Kidney glomerular epithelial cell (primary cell): ENCODE measurements at regions not wholly inside any gene's neighbourhood (a gene's known extent, or its start where the extent isn't known, plus 50 kb on each side); places are given as distances from the start of the nearest gene placed in this dataset.

Experiments used
- DNase-seq: peaks from one replicate; lab custom pipeline; 2025; lab: John Stamatoyannopoulos, UW

DNA sequence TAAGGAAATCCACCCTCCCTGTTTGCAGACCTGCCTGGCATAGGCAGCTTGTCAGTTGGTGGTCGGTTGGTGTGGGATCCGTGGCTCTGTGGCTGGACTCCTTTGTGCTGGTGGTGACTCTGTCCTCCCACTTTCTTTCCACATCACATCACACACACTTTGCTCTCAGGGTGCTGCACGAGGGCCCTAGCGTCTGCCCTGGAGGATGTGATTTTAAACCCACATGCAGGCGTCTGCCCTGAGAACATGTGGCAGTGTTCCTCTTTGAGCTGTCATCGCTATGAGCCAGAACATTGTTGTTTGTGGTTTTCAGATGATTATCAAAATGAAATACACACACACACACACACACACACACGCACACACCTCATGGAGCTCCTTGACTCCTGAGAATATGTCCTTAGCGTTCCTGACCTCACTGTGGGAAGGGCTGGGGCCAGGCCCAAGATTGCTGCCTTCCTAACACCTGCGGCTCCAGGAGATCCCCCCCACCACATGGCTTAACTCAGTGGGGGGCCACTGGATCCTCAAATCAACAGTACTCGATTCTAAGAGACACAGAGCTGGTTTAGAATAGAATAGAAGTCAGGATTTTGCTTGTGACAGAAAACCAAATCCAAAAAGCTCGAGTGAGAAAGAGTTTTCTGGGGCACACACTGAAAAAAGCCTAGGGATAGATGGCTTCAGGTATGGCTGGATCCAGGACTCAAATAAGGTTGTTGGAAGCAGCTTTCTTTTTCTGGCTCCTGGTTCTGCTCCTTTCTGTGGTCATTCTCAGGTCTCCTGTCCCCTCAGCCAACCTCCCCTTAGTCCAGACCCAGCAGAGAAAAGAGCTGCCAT lies 54.8 kb downstream of the RTP5 start:
- DNase-seq: no peak

DNA sequence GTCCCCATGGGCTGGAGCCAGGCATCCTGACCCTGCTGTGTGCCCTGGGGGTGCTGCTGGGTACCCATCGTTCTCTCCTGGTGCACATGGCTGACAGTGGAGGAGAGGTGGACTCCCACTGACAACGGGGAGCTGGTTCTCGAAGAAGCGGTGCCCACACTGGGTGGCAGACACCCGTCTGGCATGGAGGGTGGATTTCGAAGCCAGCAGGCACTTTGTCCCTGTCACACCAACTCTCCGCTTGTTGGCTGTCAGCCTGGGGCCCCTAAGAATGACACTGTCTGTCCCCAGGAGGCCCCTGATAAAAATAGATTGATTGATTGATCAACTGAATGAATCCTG lies 55.4 kb downstream of the RTP5 start:
- DNase-seq: no peak

- no peak for DNase-seq
These were observed 55.7 kb downstream of the RTP5 start for GRCh38 chr2:241925277-241925676.

GRCh38 chr2:241925821-241926441 lies 56.4 kb downstream of the RTP5 start:
- no peak for DNase-seq

- DNase-seq: peak; percentile 26
These were observed 57.2 kb downstream of the RTP5 start for GRCh38 chr2:241926541-241927311.

DNA sequence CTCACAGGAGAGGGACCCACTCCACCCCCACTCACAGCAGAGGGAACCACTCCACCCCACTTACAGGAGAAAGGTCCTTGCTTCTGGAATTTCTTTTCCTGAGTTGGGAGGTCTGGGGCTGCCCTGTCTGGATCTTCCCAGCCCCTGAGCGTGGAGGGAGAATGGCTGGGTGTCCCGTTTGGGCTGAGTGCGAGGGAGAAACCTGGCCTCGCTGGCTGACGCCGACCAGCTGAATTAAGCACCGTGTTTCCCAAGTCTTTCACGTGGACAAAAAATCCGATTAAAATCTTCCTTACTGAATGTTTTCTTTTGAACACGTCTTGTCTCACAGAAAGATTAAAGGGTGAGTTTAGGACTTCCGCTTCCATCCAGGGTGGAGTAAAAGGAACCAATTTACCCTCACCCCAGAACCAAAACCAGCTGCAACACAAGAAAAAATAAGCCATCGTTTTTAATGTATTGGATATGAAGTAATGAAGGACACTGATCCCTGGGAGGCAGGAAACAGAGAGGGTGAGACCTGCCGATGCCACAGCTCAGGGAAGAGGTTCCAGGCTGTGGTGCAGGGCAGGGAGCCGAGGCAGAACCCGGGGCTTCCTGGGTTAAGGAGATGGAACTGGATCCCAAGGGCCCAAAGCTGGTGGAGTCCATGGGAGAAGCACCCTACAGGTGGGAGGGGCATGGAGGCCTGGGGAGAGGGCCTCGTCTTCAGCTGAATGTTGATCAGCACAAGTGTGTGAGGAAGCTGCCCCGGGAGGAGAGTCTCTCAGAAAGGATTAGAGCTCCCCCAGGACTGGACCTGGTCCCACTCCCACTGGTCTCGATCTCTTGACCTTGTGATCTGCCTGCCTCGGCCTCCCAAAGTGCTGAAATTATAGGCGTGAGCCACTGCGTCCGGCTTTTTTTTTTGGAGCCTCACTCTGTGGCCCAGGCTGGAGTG lies 60.3 kb downstream of the RTP5 start:
- DNase-seq: no peak

GRCh38 chr2:241931084-241931975 lies 61.8 kb downstream of the RTP5 start:
- no peak for DNase-seq

DNA sequence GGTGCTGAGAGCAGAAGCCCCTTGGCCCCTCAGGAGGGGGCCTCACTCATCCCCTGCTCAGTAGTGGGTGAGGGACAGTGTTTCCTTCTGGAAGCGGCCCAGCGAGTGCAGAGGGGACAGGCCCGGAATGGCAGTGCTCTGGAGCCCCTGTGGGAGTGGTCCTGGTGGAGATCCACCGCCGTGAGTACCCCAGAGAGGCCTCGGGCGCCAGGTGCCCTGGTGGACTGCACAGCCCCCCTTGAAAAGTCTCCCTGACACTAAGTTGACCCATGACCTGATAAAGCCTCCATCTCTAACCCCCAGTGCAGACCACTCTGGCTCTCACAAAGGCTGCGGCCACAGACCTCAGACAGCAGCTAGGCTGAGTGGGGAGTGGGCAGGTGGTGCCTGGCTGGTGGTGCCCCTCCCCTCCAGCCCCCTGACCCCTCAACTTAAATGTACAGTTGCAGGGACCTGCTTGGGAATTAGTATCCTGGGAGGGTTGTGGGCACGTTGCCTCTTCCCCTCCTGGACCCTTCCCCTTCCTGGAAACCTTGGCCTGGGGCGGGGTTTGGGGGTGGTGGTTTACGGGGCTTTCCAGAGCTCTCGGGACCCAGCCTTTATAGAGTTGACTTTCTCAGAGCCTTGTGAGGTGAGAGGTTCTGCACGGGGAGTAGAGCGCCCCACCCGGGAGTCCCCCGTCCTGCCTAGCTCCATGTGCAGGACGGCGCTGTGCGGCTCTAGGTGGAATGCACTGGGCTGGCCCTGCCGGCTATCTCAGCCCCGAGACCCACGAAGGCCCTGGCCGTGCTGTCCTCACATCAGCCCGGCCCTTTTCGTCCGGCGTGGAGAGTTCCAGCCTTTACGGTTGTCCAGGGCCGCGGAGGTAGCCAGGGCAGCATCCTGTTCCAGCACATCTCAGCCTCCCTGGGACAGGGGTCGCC lies 62.7 kb downstream of the RTP5 start:
- no peak for DNase-seq

DNA sequence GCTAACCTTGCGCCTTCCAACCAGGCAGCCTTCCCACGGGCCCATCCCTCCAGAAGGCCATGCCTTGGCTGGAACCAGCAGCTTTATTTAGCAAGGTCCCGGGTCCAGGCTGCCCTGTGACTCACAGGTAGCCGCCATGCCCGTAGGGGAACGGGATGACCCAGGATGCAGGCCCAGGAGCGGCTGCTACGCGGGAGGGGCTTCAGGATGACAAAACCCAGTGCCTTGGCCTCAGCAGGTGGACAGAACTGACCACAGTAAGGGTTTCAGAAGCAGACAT lies 63.3 kb downstream of the RTP5 start:
- DNase-seq: no peak

DNA sequence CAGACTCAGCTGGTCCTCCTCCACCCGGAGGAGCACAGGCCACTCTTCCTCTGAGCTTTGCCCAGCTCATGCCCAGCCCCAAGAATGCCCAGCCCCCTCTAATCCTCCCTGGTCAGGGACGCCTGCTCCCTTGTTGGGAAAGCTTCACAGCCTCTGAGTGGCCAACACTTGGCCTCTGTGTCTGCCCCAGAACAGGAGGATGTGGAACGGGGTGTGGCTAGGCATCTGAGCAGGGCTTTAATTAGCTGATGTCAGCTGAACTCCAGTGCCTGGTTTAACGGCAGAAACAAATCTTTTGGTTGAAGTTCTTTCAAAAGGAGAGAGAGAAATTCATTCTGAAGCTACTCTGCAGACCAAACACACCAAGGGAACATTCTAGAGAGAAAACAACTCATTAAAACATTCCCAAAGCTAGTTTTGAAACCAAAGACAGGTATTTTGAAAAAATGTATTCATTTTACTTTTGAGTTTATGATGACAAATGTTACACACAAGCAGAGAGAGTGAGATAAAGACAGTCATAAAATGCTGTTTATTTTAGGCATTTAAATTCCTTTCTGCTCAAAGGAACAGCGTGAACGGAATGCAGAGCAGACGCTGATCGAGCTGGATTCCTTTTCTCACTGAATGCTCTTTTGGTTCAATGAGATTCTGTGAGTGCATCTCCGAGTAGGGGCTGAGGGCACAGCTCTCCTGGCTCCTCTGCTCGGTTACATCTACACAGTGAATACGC lies 63.8 kb downstream of the RTP5 start:
- peak; percentile 30 for DNase-seq

DNA sequence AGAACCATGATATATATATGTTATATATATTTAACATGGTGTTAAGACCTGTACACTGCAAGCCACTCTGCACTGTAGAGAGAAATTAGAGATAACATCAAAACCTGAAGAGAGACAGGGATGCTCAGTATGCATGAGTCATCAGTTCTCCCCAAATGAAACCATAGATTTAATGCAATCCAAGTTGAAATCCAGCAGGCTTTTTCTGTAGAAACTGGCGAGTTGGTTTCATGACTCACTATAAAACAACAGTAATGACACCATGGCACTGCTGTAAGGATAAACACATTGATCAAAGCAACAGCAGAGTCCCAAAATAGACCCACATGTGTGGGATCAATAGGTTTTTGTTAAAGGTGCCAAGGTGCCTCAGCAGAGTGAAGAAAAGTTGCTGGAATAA lies 65.8 kb downstream of the RTP5 start:
- DNase-seq: no peak

- no peak for DNase-seq
These were observed 66.2 kb downstream of the RTP5 start for GRCh38 chr2:241935774-241936173.

GRCh38 chr2:241936457-241937133 lies 67.1 kb downstream of the RTP5 start:
- DNase-seq: no peak

- no peak for DNase-seq
These were observed 67.8 kb downstream of the RTP5 start for GRCh38 chr2:241937297-241937696.

DNA sequence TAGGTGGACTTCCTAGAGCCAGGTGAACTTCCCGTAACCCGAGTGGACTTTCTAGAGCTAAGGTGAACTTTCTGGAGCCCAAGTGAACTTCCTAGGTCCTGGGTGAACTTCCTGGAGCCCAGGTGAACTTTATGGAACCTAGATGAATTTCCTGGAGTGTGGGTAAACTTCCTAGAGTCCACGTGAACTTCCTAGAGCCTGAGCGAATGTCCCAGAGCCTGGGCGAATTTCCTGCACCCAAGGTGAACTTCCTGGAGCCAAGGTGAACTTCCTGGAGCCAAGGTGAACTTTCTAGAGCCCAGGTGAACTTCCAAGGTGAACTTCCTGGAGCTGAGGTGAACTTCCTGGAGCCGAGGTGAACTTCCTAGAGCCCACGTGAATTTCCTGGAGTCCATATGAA lies 70.0 kb downstream of the RTP5 start:
- no peak for DNase-seq

DNA sequence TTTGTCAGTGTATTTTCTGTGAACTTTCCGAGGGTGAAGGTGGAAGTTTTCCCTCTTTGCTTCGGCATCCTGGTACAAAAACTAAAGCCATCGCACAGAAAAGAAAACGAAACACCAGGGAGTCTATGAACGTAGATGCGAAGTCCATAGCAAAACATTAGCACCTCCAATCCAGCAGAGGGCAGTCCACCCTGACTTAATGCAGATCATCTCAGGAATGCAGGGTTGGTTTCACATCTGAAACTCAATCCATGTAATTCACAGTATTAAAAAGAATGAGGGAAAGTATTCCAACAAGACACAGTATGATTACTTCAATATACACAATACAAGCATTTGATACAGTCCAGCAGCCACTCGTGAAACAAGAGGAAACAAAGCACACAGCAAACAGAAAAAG lies 70.8 kb downstream of the RTP5 start:
- DNase-seq: no peak

- DNase-seq: no peak
These were observed 72.3 kb downstream of the RTP5 start for GRCh38 chr2:241941691-241942301.
